ENCODE measurements at regions not wholly inside any gene's neighbourhood (a gene's known extent, or its start where the extent isn't known, plus 50 kb on each side); places are given as distances from the start of the nearest gene placed in this dataset.

- no peak overlapping the region for H3K27ac Mint-ChIP-seq (ENCODE audit: unreplicated experiment)
- no peaks in the 10 kb centered on the region for H3K9me3 Mint-ChIP-seq (ENCODE audit: low read depth)
- no peaks in the 10 kb centered on the region for H3K27me3 Mint-ChIP-seq (ENCODE audit: low read depth)
- DNase-seq (ENCODE audit: low spot score): no peak
- no peaks in the 10 kb centered on the region for H3K36me3 Mint-ChIP-seq (ENCODE audit: low read depth)
- TF ChIP-seq, protein P1, sequence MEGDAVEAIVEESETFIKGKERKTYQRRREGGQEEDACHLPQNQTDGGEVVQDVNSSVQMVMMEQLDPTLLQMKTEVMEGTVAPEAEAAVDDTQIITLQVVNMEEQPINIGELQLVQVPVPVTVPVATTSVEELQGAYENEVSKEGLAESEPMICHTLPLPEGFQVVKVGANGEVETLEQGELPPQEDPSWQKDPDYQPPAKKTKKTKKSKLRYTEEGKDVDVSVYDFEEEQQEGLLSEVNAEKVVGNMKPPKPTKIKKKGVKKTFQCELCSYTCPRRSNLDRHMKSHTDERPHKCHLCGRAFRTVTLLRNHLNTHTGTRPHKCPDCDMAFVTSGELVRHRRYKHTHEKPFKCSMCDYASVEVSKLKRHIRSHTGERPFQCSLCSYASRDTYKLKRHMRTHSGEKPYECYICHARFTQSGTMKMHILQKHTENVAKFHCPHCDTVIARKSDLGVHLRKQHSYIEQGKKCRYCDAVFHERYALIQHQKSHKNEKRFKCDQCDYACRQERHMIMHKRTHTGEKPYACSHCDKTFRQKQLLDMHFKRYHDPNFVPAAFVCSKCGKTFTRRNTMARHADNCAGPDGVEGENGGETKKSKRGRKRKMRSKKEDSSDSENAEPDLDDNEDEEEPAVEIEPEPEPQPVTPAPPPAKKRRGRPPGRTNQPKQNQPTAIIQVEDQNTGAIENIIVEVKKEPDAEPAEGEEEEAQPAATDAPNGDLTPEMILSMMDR (IDR thresholded peaks at IDR 0.05): no peak
- no peak overlapping the region for H3K4me3 Mint-ChIP-seq (ENCODE audit: unreplicated experiment)
- no peaks in the 10 kb centered on the region for H3K4me1 Mint-ChIP-seq (ENCODE audit: low read depth)
Observed at GRCh38 chr3:59605318-59605717, 555.5 kb upstream of the CFAP20DC start.

DNA sequence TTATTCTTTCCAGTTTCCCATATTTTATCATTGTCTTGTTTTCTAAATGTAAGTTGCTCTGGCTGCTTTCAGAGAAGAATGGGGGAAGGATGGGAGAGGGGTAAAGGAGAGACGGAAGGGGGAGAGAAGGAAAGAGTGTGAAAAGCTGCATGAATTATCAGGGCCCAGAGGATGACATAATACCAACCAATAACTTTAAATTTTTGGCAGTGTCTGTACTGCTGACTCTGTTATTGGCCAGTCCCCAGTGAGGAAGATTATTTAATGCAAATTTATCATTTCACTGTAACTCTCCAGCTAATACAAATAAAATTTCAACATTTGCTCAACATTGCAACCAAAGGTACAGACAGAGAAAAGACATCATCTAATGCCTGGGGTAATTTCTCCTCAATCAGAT is 551.7 kb upstream of the CFAP20DC start:
- Mint-ChIP-seq H3K27ac (ENCODE audit: unreplicated experiment) (no peak overlapping the region), H3K27me3 (ENCODE audit: low read depth) (no peaks in the 10 kb centered on the region), H3K36me3 (ENCODE audit: low read depth) (no peaks in the 10 kb centered on the region), H3K4me3 (ENCODE audit: unreplicated experiment) (no peak overlapping the region), H3K9me3 (ENCODE audit: low read depth) (no peaks in the 10 kb centered on the region), H3K4me1 (ENCODE audit: low read depth) (no peaks in the 10 kb centered on the region)
- TF ChIP-seq, protein P1 (IDR thresholded peaks at IDR 0.05): no peak
- DNase-seq (ENCODE audit: low spot score): no peak

- DNase-seq (ENCODE audit: low spot score): no peak
- no peaks in the 10 kb centered on the region for H3K4me1 Mint-ChIP-seq (ENCODE audit: low read depth)
- H3K4me3 Mint-ChIP-seq (ENCODE audit: unreplicated experiment): no peak overlapping the region
- H3K27me3 Mint-ChIP-seq (ENCODE audit: low read depth): no peaks in the 10 kb centered on the region
- no peaks in the 10 kb centered on the region for H3K9me3 Mint-ChIP-seq (ENCODE audit: low read depth)
- no peak overlapping the region for H3K27ac Mint-ChIP-seq (ENCODE audit: unreplicated experiment)
- no peaks in the 10 kb centered on the region for H3K36me3 Mint-ChIP-seq (ENCODE audit: low read depth)
- TF ChIP-seq, protein P1 (IDR thresholded peaks at IDR 0.05): no peak
Observed at GRCh38 chr3:59600631-59601030, 550.8 kb upstream of the CFAP20DC start.

DNA sequence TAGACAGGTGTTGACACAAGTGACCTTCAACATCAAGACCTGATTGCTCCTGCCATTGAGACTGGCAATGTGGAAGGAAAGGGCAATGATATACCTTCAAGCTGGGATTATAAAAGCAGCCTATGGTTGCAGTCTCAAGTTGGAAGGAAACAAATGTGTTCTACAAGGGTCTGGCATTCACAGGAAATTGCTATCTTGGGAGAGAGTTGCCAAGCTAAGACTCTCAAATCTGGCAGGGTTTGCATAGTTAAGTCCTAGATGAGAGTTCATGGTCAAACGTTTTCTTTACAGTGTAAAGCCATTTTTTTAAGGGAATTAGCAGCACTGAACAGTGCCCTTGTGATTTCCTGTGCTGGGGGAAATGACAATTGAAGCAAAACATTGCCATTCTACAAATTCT is 546.9 kb upstream of the CFAP20DC start:
- no peak for DNase-seq (ENCODE audit: low spot score)
- TF ChIP-seq, protein P1 (IDR thresholded peaks at IDR 0.05): no peak
- Mint-ChIP-seq H3K4me3 (ENCODE audit: unreplicated experiment) (no peak overlapping the region), H3K27ac (ENCODE audit: unreplicated experiment) (no peak overlapping the region), H3K27me3 (ENCODE audit: low read depth) (no peaks in the 10 kb centered on the region), H3K36me3 (ENCODE audit: low read depth) (peaks cover 3% of the 10 kb centered on the region), H3K9me3 (ENCODE audit: low read depth) (no peaks in the 10 kb centered on the region), H3K4me1 (ENCODE audit: low read depth) (peaks cover 5% of the 10 kb centered on the region)

- Mint-ChIP-seq H3K27ac (ENCODE audit: unreplicated experiment) (no peak overlapping the region), H3K4me3 (ENCODE audit: unreplicated experiment) (no peak overlapping the region), H3K9me3 (ENCODE audit: low read depth) (no peaks in the 10 kb centered on the region), H3K27me3 (ENCODE audit: low read depth) (no peaks in the 10 kb centered on the region), H3K36me3 (ENCODE audit: low read depth) (peaks cover 3% of the 10 kb centered on the region), H3K4me1 (ENCODE audit: low read depth) (peaks cover 5% of the 10 kb centered on the region)
- TF ChIP-seq, protein P1 (IDR thresholded peaks at IDR 0.05): no peak
- no peak for DNase-seq (ENCODE audit: low spot score)
Observed at GRCh38 chr3:59595830-59596229, 546.0 kb upstream of the CFAP20DC start.
